ENCODE measurements at regions not wholly inside any gene's neighbourhood (a gene's known extent, or its start where the extent isn't known, plus 50 kb on each side); places are given as distances from the start of the nearest gene placed in this dataset.

DNA sequence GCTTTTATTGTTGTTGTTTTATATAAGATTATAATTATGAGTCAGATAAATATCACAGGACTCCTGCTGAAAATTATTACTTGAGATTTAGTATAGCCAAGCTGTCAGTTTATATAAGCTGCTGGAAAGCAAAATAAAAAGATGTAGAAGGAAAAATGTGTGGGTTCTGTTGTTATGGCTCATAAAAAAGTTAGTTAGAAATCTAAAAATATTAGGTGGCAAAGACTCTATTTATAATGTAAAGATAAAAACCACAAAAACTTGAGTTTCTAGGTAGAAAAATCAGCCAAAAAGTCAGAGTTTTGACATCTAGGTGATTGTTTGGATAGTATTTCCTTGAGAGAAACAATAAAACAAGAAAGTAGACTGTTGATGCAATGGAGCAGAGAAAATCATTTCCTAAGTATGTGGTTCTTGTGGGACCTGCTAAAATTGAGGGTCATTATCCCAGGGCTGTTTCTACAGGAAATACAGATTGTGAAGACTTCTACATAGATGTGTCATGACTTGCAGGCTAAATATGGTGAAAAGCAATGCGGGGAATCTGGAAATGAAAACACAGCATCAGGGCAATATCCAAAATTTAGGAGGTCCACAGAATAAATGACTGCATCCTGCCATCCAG lies 1109.6 kb upstream of the CADM2 start:
- no peak overlapping the region for H3K27ac ChIP-seq
- H3K4me1 ChIP-seq = no peaks in the 10 kb centered on the region
- peak in 2 of 4 donors; percentile 3 to 11 for DNase-seq
- ATAC-seq = no peak
- H3K4me3 ChIP-seq = no peak overlapping the region
- TF ChIP-seq, protein P1, sequence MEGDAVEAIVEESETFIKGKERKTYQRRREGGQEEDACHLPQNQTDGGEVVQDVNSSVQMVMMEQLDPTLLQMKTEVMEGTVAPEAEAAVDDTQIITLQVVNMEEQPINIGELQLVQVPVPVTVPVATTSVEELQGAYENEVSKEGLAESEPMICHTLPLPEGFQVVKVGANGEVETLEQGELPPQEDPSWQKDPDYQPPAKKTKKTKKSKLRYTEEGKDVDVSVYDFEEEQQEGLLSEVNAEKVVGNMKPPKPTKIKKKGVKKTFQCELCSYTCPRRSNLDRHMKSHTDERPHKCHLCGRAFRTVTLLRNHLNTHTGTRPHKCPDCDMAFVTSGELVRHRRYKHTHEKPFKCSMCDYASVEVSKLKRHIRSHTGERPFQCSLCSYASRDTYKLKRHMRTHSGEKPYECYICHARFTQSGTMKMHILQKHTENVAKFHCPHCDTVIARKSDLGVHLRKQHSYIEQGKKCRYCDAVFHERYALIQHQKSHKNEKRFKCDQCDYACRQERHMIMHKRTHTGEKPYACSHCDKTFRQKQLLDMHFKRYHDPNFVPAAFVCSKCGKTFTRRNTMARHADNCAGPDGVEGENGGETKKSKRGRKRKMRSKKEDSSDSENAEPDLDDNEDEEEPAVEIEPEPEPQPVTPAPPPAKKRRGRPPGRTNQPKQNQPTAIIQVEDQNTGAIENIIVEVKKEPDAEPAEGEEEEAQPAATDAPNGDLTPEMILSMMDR (IDR thresholded peaks at IDR 0.05) = no peak
- intact Hi-C loops (cut with DNase I) = no loop called here
- no peaks in the 10 kb centered on the region for H3K36me3 ChIP-seq
- no peaks in the 10 kb centered on the region for H3K27me3 ChIP-seq
- peaks cover 0 to 4% of the 10 kb centered on the region in 2 donors for H3K9me3 ChIP-seq

DNA sequence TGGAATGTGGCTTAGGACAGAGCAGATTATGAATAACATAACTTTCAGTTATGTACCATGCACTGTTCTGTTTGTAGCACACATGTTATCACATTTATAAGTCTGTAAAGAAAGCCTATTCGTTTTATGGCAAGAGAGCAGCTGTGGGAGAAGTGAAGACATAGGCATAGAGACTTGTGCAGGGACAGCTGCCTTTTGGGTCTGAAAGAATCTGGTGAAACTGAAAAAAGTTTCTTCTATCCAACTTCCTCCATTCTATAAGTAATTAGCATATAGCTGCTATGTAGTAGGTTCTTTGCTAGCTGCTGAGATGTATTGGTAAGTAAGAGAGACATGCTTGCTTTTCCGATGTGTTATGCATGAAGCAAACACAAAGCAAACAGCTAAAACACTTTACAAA lies 1095.4 kb upstream of the CADM2 start:
- ATAC-seq = no peak
- H3K27me3 ChIP-seq = no peaks in the 10 kb centered on the region
- no peak for DNase-seq

DNA sequence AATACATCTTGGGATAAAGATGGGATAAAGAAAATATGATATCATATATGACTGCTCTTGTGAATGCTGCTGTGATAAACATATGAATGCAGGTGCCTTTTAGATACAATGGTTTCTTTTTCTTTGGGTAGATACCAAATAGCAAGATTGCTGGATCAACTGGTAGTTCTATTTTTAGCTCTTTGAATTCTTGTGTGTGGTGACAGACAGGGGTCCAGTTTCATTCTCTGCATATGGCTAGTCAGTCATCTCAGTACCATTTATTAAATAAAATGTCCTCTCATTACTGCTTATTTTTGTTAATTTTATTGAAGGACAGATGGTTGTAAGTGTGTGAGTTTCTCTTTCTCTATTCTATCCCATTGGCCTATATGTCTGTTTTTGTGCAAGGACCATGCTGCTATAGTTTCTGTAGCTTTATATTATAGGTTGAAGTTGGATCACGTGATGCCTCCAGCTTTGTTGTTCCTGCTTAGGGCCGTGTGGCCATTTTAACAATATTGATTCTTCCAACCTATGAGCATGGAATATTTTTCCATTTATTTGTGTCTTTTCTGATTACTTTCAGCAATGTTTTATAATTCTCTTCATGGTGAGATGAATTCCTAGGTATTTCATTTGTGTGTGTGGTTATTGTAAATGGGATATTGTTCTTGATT lies 1089.8 kb upstream of the CADM2 start:
- H3K4me3 ChIP-seq = no peak overlapping the region
- no peaks in the 10 kb centered on the region for H3K9me3 ChIP-seq
- no peaks in the 10 kb centered on the region for H3K27me3 ChIP-seq
- intact Hi-C loops (cut with DNase I) = no loop called here
- DNase-seq = no peak
- no peak for ATAC-seq
- TF ChIP-seq, protein P1 (IDR thresholded peaks at IDR 0.05) = no peak
- H3K36me3 ChIP-seq = no peaks in the 10 kb centered on the region
- no peaks in the 10 kb centered on the region for H3K4me1 ChIP-seq
- no peak overlapping the region for H3K27ac ChIP-seq

More for the DNA sequence above, 1095.4 kb upstream of the CADM2 start:
- Histone ChIP-seq H3K36me3 (no peaks in the 10 kb centered on the region), H3K27ac (no peak overlapping the region), H3K9me3 (no peaks in the 10 kb centered on the region), H3K4me3 (no peak overlapping the region), H3K4me1 (no peaks in the 10 kb centered on the region)
- intact Hi-C loops (cut with DNase I) = no loop called here
- TF ChIP-seq, protein P1 (IDR thresholded peaks at IDR 0.05) = no peak

DNA sequence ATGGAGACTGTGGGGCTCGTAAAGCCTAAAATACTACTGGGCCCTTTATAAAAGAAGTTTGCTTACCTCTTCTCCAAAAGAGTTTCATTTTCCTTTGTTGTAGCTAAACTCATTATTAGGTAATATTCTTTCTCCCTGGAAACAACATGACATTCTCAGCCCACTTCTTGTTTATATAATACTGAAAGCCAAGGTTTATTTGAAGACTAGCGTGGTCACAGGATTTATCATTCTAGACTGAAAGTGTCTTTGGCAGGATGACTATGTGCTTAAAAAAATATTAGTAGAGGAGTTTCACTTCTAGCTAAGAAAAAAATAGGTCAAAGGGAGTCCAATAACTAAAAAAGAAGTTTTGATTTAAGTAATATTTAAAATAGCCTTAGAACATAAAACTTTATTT lies 1085.2 kb upstream of the CADM2 start:
- H3K9me3 ChIP-seq = peaks cover 0 to 12% of the 10 kb centered on the region in 2 donors
- no peaks in the 10 kb centered on the region for H3K4me1 ChIP-seq
- intact Hi-C loops (cut with DNase I) = no loop called here
- H3K4me3 ChIP-seq = no peak overlapping the region
- DNase-seq = peak in 1 of 4 donors; percentile 32
- no peaks in the 10 kb centered on the region for H3K36me3 ChIP-seq
- H3K27me3 ChIP-seq = no peaks in the 10 kb centered on the region
- ATAC-seq = no peak
- no peak overlapping the region for H3K27ac ChIP-seq
- TF ChIP-seq, protein P1 (IDR thresholded peaks at IDR 0.05) = no peak

DNA sequence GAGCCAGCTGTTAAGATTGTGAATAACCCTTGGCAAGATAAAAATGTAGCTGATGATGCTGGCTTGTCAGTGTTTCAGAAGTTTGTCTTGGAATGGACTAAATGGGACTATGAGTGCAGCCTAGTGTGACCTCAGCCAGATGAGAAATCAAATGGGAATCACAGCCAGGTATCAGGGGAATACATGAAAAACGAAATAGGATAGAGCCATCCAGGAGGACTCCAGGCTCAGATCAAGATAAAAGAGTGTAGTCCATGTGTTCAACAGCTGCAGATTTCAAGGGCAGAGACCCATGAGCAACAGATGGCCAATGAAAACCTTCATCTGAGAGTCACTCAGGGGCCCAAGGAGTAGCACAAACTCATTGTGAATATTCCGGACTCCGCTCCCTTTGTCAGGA lies 1080.9 kb upstream of the CADM2 start:
- no peak for DNase-seq

More for the DNA sequence above, 1080.9 kb upstream of the CADM2 start:
- no peak for ATAC-seq
- Histone ChIP-seq H3K4me1 (no peaks in the 10 kb centered on the region), H3K27ac (no peak overlapping the region), H3K9me3 (peaks cover 0 to 12% of the 10 kb centered on the region in 2 donors), H3K27me3 (no peaks in the 10 kb centered on the region), H3K36me3 (no peaks in the 10 kb centered on the region), H3K4me3 (no peak overlapping the region)
- TF ChIP-seq, protein P1 (IDR thresholded peaks at IDR 0.05) = no peak
- intact Hi-C loops (cut with DNase I) = no loop called here

Measured in left lung (tissue), 4 donors.